ENCODE measurements at regions not wholly inside any gene's neighbourhood (a gene's known extent, or its start where the extent isn't known, plus 50 kb on each side); places are given as distances from the start of the nearest gene placed in this dataset.
"Not testable (repeated sequence)": the region's sequence is repeated elsewhere in the genome, so short reads cannot be mapped to it uniquely, and the experiment has no call there.

DNA sequence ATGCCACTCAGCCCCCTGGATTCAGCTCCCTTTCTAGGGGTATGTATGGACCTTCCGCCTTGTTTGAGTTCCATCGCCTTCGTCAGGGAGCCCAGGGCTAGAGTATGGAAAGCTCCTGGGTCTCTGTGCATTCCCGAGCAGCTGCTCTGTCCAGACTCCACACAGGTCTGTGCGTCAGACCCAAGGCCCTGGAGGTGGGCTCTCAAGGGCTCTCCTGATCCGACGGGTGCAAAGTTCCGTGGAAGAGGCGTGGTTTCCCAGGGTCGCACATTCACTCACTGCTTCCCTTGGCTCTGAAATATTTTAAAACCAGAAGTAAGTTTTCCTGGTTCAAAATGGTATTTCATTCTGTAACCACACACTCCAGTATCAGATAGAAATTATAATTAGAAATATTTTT is 863.2 kb downstream of the TRIML1 start:
- TF ChIP-seq, protein P1, sequence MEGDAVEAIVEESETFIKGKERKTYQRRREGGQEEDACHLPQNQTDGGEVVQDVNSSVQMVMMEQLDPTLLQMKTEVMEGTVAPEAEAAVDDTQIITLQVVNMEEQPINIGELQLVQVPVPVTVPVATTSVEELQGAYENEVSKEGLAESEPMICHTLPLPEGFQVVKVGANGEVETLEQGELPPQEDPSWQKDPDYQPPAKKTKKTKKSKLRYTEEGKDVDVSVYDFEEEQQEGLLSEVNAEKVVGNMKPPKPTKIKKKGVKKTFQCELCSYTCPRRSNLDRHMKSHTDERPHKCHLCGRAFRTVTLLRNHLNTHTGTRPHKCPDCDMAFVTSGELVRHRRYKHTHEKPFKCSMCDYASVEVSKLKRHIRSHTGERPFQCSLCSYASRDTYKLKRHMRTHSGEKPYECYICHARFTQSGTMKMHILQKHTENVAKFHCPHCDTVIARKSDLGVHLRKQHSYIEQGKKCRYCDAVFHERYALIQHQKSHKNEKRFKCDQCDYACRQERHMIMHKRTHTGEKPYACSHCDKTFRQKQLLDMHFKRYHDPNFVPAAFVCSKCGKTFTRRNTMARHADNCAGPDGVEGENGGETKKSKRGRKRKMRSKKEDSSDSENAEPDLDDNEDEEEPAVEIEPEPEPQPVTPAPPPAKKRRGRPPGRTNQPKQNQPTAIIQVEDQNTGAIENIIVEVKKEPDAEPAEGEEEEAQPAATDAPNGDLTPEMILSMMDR (conservative IDR thresholded peaks at IDR 0.05 in 1 of 2, IDR thresholded peaks at IDR 0.05 in 1 of 2; ENCODE audit: low read depth in 1 of 2, low read length in 2 of 2) = no peak
- no peak for TF ChIP-seq EZH2 (IDR thresholded peaks at IDR 0.05; ENCODE audit: low read length, missing control alignments)
- no peak for DNase-seq (ENCODE audit: low read depth in 2 of 2)
- Histone ChIP-seq H3K9ac (ENCODE audit: insufficient read depth, low read length) (no peak overlapping the region), H4K20me1 (ENCODE audit: control insufficient read depth, extremely low read depth, insufficient read depth, low read length) (no peaks in the 10 kb centered on the region), H3K36me3 (ENCODE audit: control insufficient read depth, insufficient read depth, low read length) (no peaks in the 10 kb centered on the region), H3K4me1 (ENCODE audit: control insufficient read depth, extremely low read depth, insufficient read depth, low read length) (no peaks in the 10 kb centered on the region), H3K27me3 (ENCODE audit: control insufficient read depth, insufficient read depth, low read length) (no peaks in the 10 kb centered on the region), H3K27ac (ENCODE audit: insufficient read depth, low read length) (no peak overlapping the region), H3K4me2 (ENCODE audit: extremely low read depth, insufficient read depth, low read length) (no peak overlapping the region), H2AFZ (ENCODE audit: low read length) (no peak overlapping the region), H3K4me3 (replicated peaks in 1 of 4; ENCODE audit: control extremely low read depth in 1 of 4, insufficient read depth in 1 of 4, low read depth in 3 of 4, low read length in 4 of 4) (no peak overlapping the region), H3K79me2 (ENCODE audit: control insufficient read depth, insufficient read depth, low read length) (no peaks in the 10 kb centered on the region), H3K9me3 (ENCODE audit: control insufficient read depth, insufficient read depth, low read depth, low read length) (no peaks in the 10 kb centered on the region)

DNA sequence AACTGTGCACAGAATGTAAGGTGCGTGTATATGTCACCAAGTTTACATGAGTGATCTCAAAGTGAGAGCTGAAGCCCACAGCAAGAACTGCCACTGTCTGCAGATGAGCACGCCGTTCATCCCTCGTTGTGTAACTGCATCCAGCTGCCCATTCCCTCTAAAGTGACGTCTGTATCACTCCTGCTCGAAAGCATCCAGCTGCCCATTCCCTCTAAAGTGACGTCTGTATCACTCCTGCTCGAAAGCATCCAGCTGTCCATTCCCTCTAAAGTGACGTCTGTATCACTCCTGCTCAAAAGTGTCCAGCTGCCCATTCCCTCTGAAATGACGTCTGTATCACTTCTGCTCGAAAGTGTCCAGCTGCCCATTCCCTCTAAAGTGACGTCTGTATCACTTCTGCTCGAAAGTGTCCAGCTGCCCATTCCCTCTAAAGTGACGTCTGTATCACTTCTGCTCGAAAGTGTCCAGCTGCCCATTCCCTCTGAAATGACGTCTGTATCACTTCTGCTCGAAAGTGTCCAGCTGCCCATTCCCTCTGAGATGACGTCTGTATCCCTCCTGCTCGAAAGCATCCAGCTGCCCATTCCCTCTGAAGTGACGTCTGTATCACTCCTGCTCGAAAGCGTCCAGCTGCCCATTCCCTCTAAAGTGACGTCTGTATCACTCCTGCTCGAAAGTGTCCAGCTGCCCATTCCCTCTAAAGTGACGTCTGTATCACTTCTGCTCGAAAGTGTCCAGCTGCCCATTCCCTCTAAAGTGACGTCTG is 871.4 kb downstream of the TRIML1 start:
- not testable (repeated sequence) for H4K20me1 ChIP-seq (ENCODE audit: control insufficient read depth, extremely low read depth, insufficient read depth, low read length); H3K4me1 ChIP-seq (ENCODE audit: control insufficient read depth, extremely low read depth, insufficient read depth, low read length); H3K4me3 ChIP-seq (replicated peaks in 1 of 4; ENCODE audit: control extremely low read depth in 1 of 4, insufficient read depth in 1 of 4, low read depth in 3 of 4, low read length in 4 of 4); H3K79me2 ChIP-seq (ENCODE audit: control insufficient read depth, insufficient read depth, low read length); H3K9me3 ChIP-seq (ENCODE audit: control insufficient read depth, insufficient read depth, low read depth, low read length); H3K27me3 ChIP-seq (ENCODE audit: control insufficient read depth, insufficient read depth, low read length); H2AFZ ChIP-seq (ENCODE audit: low read length); H3K36me3 ChIP-seq (ENCODE audit: control insufficient read depth, insufficient read depth, low read length); H3K27ac ChIP-seq (ENCODE audit: insufficient read depth, low read length); H3K9ac ChIP-seq (ENCODE audit: insufficient read depth, low read length); H3K4me2 ChIP-seq (ENCODE audit: extremely low read depth, insufficient read depth, low read length)
- peak in 1 of 2 donors; percentile 57 for DNase-seq (ENCODE audit: low read depth in 2 of 2)

DNA sequence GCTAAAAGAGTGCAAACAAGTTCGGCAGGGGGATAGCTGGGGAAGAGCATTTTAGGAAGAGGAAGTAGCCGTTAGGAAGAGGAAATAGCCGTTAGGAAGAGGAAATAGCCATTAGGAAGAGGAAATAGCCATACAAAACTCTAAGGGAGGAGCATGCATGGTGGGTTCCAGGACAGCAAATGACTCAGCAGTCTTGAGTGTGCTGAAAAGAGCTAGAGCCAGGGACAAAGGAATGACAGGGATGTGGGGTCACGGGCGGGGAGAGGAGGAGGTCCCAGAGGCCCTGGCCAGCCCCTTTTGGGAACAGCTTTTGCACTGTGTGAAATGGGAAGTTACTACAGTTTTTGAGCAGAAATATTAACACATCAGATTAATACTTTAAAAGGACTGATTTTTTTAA is 882.6 kb downstream of the TRIML1 start:
- Histone ChIP-seq H3K27ac (ENCODE audit: insufficient read depth, low read length) (no peak overlapping the region), H3K4me3 (replicated peaks in 1 of 4; ENCODE audit: control extremely low read depth in 1 of 4, insufficient read depth in 1 of 4, low read depth in 3 of 4, low read length in 4 of 4) (no peak overlapping the region), H3K4me2 (ENCODE audit: extremely low read depth, insufficient read depth, low read length) (no peak overlapping the region), H3K36me3 (ENCODE audit: control insufficient read depth, insufficient read depth, low read length) (no peaks in the 10 kb centered on the region), H3K9ac (ENCODE audit: insufficient read depth, low read length) (no peak overlapping the region), H4K20me1 (ENCODE audit: control insufficient read depth, extremely low read depth, insufficient read depth, low read length) (no peaks in the 10 kb centered on the region), H3K9me3 (ENCODE audit: control insufficient read depth, insufficient read depth, low read depth, low read length) (no peaks in the 10 kb centered on the region), H3K79me2 (ENCODE audit: control insufficient read depth, insufficient read depth, low read length) (no peaks in the 10 kb centered on the region), H2AFZ (ENCODE audit: low read length) (no peak overlapping the region), H3K27me3 (ENCODE audit: control insufficient read depth, insufficient read depth, low read length) (no peaks in the 10 kb centered on the region), H3K4me1 (ENCODE audit: control insufficient read depth, extremely low read depth, insufficient read depth, low read length) (no peaks in the 10 kb centered on the region)
- TF ChIP-seq, protein P1 (conservative IDR thresholded peaks at IDR 0.05 in 1 of 2, IDR thresholded peaks at IDR 0.05 in 1 of 2; ENCODE audit: low read depth in 1 of 2, low read length in 2 of 2) = no peak
- TF ChIP-seq EZH2 (IDR thresholded peaks at IDR 0.05; ENCODE audit: low read length, missing control alignments) = no peak
- peak; percentile 25 to 44 for DNase-seq (ENCODE audit: low read depth in 2 of 2)

All from fibroblast of lung (primary cell).